Vagina (tissue), 2 donors: ENCODE measurements at regions not wholly inside any gene's neighbourhood (a gene's known extent, or its start where the extent isn't known, plus 50 kb on each side); places are given as distances from the start of the nearest gene placed in this dataset.

Source experiments
- POLR2A ChIP-seq, 2 donors: fragments of 450-650 bp; IDR thresholded peaks; one replicate each; pipeline ENCODE4 v1.6.1; 2017; ENCODE audit warnings: antibody characterized with exemption in 2 of 2, mild to moderate bottlenecking in 2 of 2, moderate library complexity in 2 of 2
- POLR2AphosphoS5 ChIP-seq, 2 donors: sonication (generic); formaldehyde crosslinking; IDR thresholded peaks; one replicate each; pipeline ENCODE4 v1.9.0; 2017; ENCODE audit warnings: antibody characterized with exemption in 2 of 2, mild to moderate bottlenecking in 2 of 2, low read depth in 1 of 2; ENCODE audit not compliant: insufficient read depth in 1 of 2
- TF ChIP-seq, protein P1 (sequence below), 3 experiments: fragments of 450-650 bp in 2 of 3; fragments of 200-600 bp in 1 of 3; sonication (generic) in 1 of 3; IDR thresholded peaks; one replicate each; pipeline ENCODE4 v1.5.1; 2017 to 2019; ENCODE audit warnings: antibody characterized with exemption in 3 of 3, mild to moderate bottlenecking in 2 of 3, moderate library complexity in 2 of 3

DNA sequence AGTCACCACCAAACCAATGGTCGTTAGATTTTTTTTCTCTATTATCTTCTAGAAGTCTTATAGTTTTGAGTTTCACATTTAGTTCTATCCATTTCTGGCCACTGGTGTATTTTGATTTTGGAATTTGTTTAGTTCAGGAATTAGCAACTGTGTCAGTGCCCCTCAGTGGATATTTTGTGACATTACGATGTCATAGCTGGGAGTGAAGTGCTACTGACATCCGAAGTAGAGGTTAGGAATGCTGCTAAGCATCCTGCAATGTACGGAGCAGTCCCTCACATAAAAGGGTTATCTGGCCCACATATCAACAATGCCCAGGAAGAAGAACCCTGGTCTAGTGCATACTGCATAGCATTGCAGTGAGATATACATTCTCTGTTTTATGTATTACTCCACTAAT is 157.4 kb upstream of the RGPD4 start:
- TF ChIP-seq, protein P1, sequence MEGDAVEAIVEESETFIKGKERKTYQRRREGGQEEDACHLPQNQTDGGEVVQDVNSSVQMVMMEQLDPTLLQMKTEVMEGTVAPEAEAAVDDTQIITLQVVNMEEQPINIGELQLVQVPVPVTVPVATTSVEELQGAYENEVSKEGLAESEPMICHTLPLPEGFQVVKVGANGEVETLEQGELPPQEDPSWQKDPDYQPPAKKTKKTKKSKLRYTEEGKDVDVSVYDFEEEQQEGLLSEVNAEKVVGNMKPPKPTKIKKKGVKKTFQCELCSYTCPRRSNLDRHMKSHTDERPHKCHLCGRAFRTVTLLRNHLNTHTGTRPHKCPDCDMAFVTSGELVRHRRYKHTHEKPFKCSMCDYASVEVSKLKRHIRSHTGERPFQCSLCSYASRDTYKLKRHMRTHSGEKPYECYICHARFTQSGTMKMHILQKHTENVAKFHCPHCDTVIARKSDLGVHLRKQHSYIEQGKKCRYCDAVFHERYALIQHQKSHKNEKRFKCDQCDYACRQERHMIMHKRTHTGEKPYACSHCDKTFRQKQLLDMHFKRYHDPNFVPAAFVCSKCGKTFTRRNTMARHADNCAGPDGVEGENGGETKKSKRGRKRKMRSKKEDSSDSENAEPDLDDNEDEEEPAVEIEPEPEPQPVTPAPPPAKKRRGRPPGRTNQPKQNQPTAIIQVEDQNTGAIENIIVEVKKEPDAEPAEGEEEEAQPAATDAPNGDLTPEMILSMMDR (IDR thresholded peaks at IDR 0.05) = no peak
- TF ChIP-seq POLR2A (IDR thresholded peaks at IDR 0.05) (no peak), POLR2AphosphoS5 (IDR thresholded peaks at IDR 0.05; ENCODE audit: insufficient read depth in 1 of 2, low read depth in 1 of 2) (no peak)
